ENCODE measurements at regions not wholly inside any gene's neighbourhood (a gene's known extent, or its start where the extent isn't known, plus 50 kb on each side); places are given as distances from the start of the nearest gene placed in this dataset.

- H3K9me3 ChIP-seq, result no peaks in the 10 kb centered on the region; the same call in 2 of the 3 replicates
- DNase-seq (ENCODE audit: low read depth in 1 of 2, low spot score in 1 of 2) (no peak), ATAC-seq (no peak), FAIRE-seq (no peak)
- POLR2A ChIA-PET, result no interaction called here
- H3K4me2 ChIP-seq, result no peak overlapping the region
- TF ChIP-seq ZNF302 (CRISPR knock-in tag; IDR thresholded peaks at IDR 0.05) (no peak), HMGXB4 (CRISPR knock-in tag; IDR thresholded peaks at IDR 0.05; ENCODE audit: borderline replicate concordance) (no peak), REST (IDR thresholded peaks at IDR 0.05) (no peak), CEBPB (IDR thresholded peaks at IDR 0.05) (no peak), HOXA7 (CRISPR knock-in tag; IDR thresholded peaks at IDR 0.05) (no peak), ZFP36 (IDR thresholded peaks at IDR 0.05; ENCODE audit: borderline replicate concordance, partially characterized antibody) (no peak)
- TF ChIP-seq, protein P1, sequence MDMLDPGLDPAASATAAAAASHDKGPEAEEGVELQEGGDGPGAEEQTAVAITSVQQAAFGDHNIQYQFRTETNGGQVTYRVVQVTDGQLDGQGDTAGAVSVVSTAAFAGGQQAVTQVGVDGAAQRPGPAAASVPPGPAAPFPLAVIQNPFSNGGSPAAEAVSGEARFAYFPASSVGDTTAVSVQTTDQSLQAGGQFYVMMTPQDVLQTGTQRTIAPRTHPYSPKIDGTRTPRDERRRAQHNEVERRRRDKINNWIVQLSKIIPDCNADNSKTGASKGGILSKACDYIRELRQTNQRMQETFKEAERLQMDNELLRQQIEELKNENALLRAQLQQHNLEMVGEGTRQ (IDR thresholded peaks at IDR 0.05), result no peak
- TF ChIP-seq, protein P2, sequence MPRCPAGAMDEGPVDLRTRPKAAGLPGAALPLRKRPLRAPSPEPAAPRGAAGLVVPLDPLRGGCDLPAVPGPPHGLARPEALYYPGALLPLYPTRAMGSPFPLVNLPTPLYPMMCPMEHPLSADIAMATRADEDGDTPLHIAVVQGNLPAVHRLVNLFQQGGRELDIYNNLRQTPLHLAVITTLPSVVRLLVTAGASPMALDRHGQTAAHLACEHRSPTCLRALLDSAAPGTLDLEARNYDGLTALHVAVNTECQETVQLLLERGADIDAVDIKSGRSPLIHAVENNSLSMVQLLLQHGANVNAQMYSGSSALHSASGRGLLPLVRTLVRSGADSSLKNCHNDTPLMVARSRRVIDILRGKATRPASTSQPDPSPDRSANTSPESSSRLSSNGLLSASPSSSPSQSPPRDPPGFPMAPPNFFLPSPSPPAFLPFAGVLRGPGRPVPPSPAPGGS (IDR thresholded peaks at IDR 0.05), result no peak
- 76% methylated on average over 2 of the region's 2 CpGs for WGBS (ENCODE audit: missing lambda C conversion rate)
- no peaks in the 10 kb centered on the region for H3K4me1 ChIP-seq
- CTCF ChIA-PET, result no interaction called here
- no peak overlapping the region for H3K27ac ChIP-seq
- no peak overlapping the region for H3K4me3 ChIP-seq
Measured at GRCh38 chr15:31528846-31529245, 202.2 kb downstream of the KLF13 start.

- ATAC-seq, result peak; percentile 52 to 63; a peak in 5 of 6 replicates
- peaks cover 2% of the 10 kb centered on the region; the same call in 1 of the 3 replicates for H3K9me3 ChIP-seq
- H3K4me1 ChIP-seq, result no peaks in the 10 kb centered on the region
- ChIA-PET CTCF (interaction anchor here (0.8 kb wide), 1 partner anchor 12 kb away, joined by 3 read pairs; no protein-coding TSS in a partner anchor), POLR2A (no interaction called here)
- H3K27ac ChIP-seq, result no peak overlapping the region
- no peak for FAIRE-seq
- no peak for TF ChIP-seq RNF2 (IDR thresholded peaks at IDR 0.05; ENCODE audit: borderline replicate concordance, low read depth)
- TF ChIP-seq, protein P3, sequence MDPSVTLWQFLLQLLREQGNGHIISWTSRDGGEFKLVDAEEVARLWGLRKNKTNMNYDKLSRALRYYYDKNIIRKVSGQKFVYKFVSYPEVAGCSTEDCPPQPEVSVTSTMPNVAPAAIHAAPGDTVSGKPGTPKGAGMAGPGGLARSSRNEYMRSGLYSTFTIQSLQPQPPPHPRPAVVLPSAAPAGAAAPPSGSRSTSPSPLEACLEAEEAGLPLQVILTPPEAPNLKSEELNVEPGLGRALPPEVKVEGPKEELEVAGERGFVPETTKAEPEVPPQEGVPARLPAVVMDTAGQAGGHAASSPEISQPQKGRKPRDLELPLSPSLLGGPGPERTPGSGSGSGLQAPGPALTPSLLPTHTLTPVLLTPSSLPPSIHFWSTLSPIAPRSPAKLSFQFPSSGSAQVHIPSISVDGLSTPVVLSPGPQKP (IDR thresholded peaks at IDR 0.05; ENCODE audit: low read depth, low read length), result no peak
- TF ChIP-seq EHMT2 (IDR thresholded peaks at IDR 0.05; ENCODE audit: low read depth), result no peak
- no peak for TF ChIP-seq RCOR1 (IDR thresholded peaks at IDR 0.05; ENCODE audit: low read depth, low read length)
- H3K4me3 ChIP-seq, result no peak overlapping the region
- no peak overlapping the region for H3K4me2 ChIP-seq
- no peak for DNase-seq (ENCODE audit: low read depth in 1 of 2, low spot score in 1 of 2)
- 50% methylated on average over 14 of the region's 14 CpGs for WGBS (ENCODE audit: missing lambda C conversion rate)
Measured at GRCh38 chr15:31537770-31538592, 211.3 kb downstream of the KLF13 start.

All from A549 (cell line).